Myocyte (in vitro differentiated cells): ENCODE measurements at regions not wholly inside any gene's neighbourhood (a gene's known extent, or its start where the extent isn't known, plus 50 kb on each side); places are given as distances from the start of the nearest gene placed in this dataset.
A peak's percentile ranks its signal among the peaks of the same experiment; 100 is the strongest.
"Not testable (repeated sequence)": the region's sequence is repeated elsewhere in the genome, so short reads cannot be mapped to it uniquely, and the experiment has no call there.

ENCODE experiments used
- DNase-seq: peaks from one replicate; pipeline ENCODE4 v3.0.0-alpha.2; 2012; ENCODE audit warnings: low read depth

- no peak for DNase-seq
Measured at GRCh38 chr2:19205983-19206533, 152.4 kb downstream of the OSR1 start.

GRCh38 chr2:19203866-19204265 is 154.6 kb downstream of the OSR1 start:
- DNase-seq, result no peak

GRCh38 chr2:19201911-19202462 is 156.4 kb downstream of the OSR1 start:
- no peak for DNase-seq

- peak; percentile 47 for DNase-seq
Measured at GRCh38 chr2:19198381-19198780, 160.0 kb downstream of the OSR1 start.

- no peak for DNase-seq
Measured at GRCh38 chr2:19195661-19196060, 162.8 kb downstream of the OSR1 start.

- no peak for DNase-seq
Measured at GRCh38 chr2:19189391-19189790, 169.0 kb downstream of the OSR1 start.

- DNase-seq, result peak; percentile 64
Measured at GRCh38 chr2:19187323-19188020, 171.0 kb downstream of the OSR1 start.

GRCh38 chr2:19185086-19185485 is 173.3 kb downstream of the OSR1 start:
- DNase-seq, result peak; percentile 49

- DNase-seq, result no peak
Measured at GRCh38 chr2:19178175-19178574, 180.2 kb downstream of the OSR1 start.

- DNase-seq, result no peak
Measured at GRCh38 chr2:19176977-19177376, 181.4 kb downstream of the OSR1 start.

GRCh38 chr2:19176172-19176852 is 182.1 kb downstream of the OSR1 start:
- peak; percentile 77 for DNase-seq

GRCh38 chr2:19174176-19174575 is 184.2 kb downstream of the OSR1 start:
- no peak for DNase-seq

GRCh38 chr2:19171409-19171808 is 187.0 kb downstream of the OSR1 start:
- no peak for DNase-seq

- no peak for DNase-seq
Measured at GRCh38 chr2:19169134-19169768, 189.2 kb downstream of the OSR1 start.

- not testable (repeated sequence) for DNase-seq
Measured at GRCh38 chr2:19164099-19164498, 194.3 kb downstream of the OSR1 start.

GRCh38 chr2:19158896-19159295 is 199.5 kb downstream of the OSR1 start:
- no peak for DNase-seq

GRCh38 chr2:19158211-19158610 is 200.2 kb downstream of the OSR1 start:
- DNase-seq, result no peak

GRCh38 chr2:19156646-19157045 is 201.8 kb downstream of the OSR1 start:
- DNase-seq, result no peak

- no peak for DNase-seq
Measured at GRCh38 chr2:19150726-19151125, 207.7 kb downstream of the OSR1 start.

- DNase-seq, result no peak
Measured at GRCh38 chr2:19146867-19147266, 211.6 kb downstream of the OSR1 start.

GRCh38 chr2:19141234-19142004 is 217.0 kb downstream of the OSR1 start:
- DNase-seq, result no peak
